AG08395 (cell line): ENCODE measurements at regions not wholly inside any gene's neighbourhood (a gene's known extent, or its start where the extent isn't known, plus 50 kb on each side); places are given as distances from the start of the nearest gene placed in this dataset.
"Not testable (repeated sequence)": the region's sequence is repeated elsewhere in the genome, so short reads cannot be mapped to it uniquely, and the experiment has no call there.

Experiments used
- DNase-seq: peaks from one replicate; pipeline ENCODE4 v3.0.0; 2012; ENCODE audit warnings: mixed read lengths, low spot score

GRCh38 chr5:101505891-101506570, 602.9 kb upstream of the ST8SIA4 start:
- DNase-seq: no peak

- DNase-seq: no peak
Measured at GRCh38 chr5:101482931-101483330, 579.8 kb upstream of the ST8SIA4 start.

- DNase-seq: no peak
Measured at GRCh38 chr5:101473483-101473882, 570.4 kb upstream of the ST8SIA4 start.

- DNase-seq: no peak
Measured at GRCh38 chr5:101461455-101461854, 558.4 kb upstream of the ST8SIA4 start.

GRCh38 chr5:101458587-101458986, 555.5 kb upstream of the ST8SIA4 start:
- DNase-seq: no peak

GRCh38 chr5:101455851-101456250, 552.8 kb upstream of the ST8SIA4 start:
- no peak for DNase-seq

GRCh38 chr5:101455048-101455447, 552.0 kb upstream of the ST8SIA4 start:
- no peak for DNase-seq

GRCh38 chr5:101442281-101442680, 539.2 kb upstream of the ST8SIA4 start:
- DNase-seq: not testable (repeated sequence)

GRCh38 chr5:101440173-101440572, 537.1 kb upstream of the ST8SIA4 start:
- no peak for DNase-seq

GRCh38 chr5:101437351-101437750, 534.3 kb upstream of the ST8SIA4 start:
- no peak for DNase-seq

- no peak for DNase-seq
Measured at GRCh38 chr5:101435768-101436167, 532.7 kb upstream of the ST8SIA4 start.

GRCh38 chr5:101431201-101431600, 528.1 kb upstream of the ST8SIA4 start:
- DNase-seq: no peak

GRCh38 chr5:101430551-101430950, 527.5 kb upstream of the ST8SIA4 start:
- DNase-seq: no peak

- no peak for DNase-seq
Measured at GRCh38 chr5:101429241-101429640, 526.2 kb upstream of the ST8SIA4 start.

GRCh38 chr5:101425339-101425859, 522.3 kb upstream of the ST8SIA4 start:
- no peak for DNase-seq

GRCh38 chr5:101424530-101425175, 521.6 kb upstream of the ST8SIA4 start:
- no peak for DNase-seq

GRCh38 chr5:101418713-101419118, 515.6 kb upstream of the ST8SIA4 start:
- no peak for DNase-seq

- DNase-seq: no peak
Measured at GRCh38 chr5:101404531-101404930, 501.4 kb upstream of the ST8SIA4 start.

- no peak for DNase-seq
Measured at GRCh38 chr5:101393795-101394450, 490.8 kb upstream of the ST8SIA4 start.

- DNase-seq: peak; percentile 1
Measured at GRCh38 chr5:101390151-101390908, 487.2 kb upstream of the ST8SIA4 start.

- no peak for DNase-seq
Measured at GRCh38 chr5:101385276-101385675, 482.2 kb upstream of the ST8SIA4 start.

GRCh38 chr5:101370181-101370580, 467.1 kb upstream of the ST8SIA4 start:
- DNase-seq: no peak
